ENCODE measurements at regions not wholly inside any gene's neighbourhood (a gene's known extent, or its start where the extent isn't known, plus 50 kb on each side); places are given as distances from the start of the nearest gene placed in this dataset.

DNA sequence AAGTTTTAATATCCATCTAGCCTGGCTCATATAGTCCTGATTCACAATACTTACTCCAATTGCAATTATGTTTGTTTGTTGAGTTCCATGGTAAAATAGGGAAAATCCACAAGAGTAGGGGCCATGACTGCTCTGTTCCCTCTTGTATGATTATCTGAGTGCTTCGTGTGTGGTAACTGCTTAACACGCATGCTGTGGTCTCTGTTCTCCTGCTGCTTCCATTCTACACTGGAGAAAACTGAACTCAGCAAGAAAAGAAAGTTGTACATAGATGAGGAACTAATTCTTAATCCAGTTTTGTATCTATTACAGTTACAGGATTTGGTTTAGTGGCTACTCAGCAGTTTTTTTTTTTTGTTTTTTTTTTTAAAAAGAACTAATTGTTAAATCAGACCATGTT is 223.0 kb upstream of the SATB1 start:
- TF ChIP-seq, protein P1, sequence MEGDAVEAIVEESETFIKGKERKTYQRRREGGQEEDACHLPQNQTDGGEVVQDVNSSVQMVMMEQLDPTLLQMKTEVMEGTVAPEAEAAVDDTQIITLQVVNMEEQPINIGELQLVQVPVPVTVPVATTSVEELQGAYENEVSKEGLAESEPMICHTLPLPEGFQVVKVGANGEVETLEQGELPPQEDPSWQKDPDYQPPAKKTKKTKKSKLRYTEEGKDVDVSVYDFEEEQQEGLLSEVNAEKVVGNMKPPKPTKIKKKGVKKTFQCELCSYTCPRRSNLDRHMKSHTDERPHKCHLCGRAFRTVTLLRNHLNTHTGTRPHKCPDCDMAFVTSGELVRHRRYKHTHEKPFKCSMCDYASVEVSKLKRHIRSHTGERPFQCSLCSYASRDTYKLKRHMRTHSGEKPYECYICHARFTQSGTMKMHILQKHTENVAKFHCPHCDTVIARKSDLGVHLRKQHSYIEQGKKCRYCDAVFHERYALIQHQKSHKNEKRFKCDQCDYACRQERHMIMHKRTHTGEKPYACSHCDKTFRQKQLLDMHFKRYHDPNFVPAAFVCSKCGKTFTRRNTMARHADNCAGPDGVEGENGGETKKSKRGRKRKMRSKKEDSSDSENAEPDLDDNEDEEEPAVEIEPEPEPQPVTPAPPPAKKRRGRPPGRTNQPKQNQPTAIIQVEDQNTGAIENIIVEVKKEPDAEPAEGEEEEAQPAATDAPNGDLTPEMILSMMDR (IDR thresholded peaks at IDR 0.05): no peak
- TF ChIP-seq POLR2A (IDR thresholded peaks at IDR 0.05): no peak
- no peak for TF ChIP-seq POLR2AphosphoS5 (IDR thresholded peaks at IDR 0.05)

Measured in suprapubic skin (tissue), 4 donors.